ENCODE measurements at regions not wholly inside any gene's neighbourhood (a gene's known extent, or its start where the extent isn't known, plus 50 kb on each side); places are given as distances from the start of the nearest gene placed in this dataset.

DNA sequence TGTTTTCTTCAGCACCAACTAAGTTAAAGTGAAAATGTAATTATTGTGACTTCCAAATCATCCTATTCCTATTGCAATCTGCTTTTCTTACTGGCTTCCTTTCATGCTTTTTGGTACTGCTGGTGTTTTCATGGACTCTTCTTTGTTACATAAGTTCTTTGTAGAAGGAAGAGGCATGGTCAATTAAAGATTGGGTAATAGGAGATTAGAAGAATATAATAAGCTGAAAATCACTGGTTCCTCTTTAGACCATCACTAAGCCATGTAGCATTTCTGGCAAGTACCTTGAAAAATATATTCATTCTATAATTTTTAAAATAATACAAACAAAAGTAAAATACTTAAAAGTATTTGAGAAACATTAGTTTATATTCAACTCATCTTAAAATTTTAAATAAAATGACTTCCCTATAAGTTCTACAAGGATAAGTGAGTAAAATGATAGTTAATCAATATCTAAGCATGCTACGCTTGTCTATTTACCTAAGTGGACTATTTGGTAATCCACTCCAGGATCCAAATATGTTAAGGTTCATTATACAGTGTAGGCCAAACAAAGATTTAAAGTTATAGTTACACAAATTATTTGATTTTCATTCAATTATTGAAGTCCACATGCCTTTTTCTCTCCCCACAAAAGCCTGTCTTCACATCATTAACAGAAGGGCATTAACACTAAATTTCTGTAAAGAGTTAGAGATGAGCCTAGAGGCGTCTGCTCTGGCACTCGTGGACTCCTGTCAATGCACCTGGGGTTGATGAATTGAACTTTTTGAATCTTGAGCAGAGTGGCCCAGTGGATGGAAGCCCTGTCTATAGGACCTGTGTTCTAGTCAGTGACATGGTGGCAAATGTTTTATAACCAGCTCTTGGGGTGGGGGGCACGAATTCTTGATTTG, 408.1 kb downstream of the INHBA start:
- DNase-seq (ENCODE audit: low read depth), result no peak

DNA sequence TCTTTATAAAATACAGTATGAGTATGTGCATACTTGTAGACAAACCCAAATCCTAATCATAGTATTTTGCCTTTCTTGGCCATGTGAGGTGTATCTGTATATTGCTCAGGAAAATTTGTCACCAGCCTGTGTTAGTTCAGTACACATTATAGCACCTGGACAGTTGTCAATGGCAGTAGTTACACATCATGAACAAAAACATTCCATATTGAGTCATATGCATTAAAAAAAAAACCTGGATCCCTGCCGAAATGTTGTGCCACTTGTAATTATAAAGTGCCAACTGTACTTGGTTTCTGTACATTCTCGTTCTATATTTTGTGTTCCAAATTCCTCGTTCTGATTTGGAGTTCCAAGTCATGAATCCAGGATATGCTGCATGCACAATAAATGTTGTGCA, 410.4 kb downstream of the INHBA start:
- DNase-seq (ENCODE audit: low read depth), result no peak

DNA sequence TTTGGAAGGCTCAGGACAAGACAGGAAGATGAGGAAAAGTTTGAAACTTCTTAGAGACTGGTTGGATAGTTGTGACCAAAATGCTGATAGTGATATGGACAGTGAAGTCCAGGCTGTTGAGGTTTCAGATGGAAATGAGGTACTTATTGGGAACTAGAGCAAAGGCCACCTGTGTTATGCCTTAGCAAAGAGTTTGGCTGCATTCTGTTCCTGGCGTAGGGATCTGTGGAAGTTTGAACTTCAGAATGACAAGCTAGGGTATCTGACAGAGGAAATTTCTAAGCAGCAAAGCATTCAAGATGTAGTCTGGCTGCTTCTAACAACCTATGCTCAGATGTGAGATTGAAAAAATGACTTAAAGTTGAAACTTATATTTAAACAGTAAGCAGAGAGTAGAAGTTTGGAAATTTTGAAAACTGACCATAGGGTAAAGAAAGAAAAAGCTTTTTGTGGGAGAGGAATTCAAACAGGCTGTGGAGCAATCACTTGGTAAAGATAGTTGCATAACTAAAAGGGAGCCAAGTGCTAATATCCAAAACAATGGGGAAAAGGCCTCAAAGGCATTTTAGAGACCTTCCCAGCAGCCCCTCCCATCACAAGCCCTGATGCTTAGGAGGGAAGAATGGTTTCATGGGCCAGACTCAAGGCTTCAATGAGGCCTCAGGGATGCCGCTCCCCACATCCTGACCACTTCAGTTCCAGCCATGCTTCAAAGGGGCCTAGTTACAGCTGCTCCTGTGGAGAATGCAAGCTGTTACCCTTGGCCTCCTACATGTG, 415.1 kb downstream of the INHBA start:
- DNase-seq (ENCODE audit: low read depth), result no peak

DNA sequence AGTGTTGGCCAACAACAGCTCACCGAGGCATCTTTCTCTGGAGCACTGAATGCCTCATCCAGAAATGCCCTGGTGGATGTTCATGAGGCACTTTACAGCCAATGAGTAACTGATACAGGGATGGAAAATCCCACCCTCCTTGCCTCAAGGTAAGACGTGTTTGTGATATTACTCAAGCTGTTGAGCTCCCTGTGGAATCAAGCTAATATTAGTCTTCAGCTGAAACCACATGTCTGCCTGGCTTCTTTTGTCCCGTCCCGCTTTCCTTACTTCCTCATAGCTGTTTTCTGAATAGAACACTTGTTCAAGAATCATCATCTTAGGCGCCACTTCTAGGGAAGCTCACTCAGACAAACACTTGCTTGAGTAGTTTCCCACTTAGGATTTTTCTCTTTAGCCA, 422.4 kb downstream of the INHBA start:
- no peak for DNase-seq (ENCODE audit: low read depth)

DNA sequence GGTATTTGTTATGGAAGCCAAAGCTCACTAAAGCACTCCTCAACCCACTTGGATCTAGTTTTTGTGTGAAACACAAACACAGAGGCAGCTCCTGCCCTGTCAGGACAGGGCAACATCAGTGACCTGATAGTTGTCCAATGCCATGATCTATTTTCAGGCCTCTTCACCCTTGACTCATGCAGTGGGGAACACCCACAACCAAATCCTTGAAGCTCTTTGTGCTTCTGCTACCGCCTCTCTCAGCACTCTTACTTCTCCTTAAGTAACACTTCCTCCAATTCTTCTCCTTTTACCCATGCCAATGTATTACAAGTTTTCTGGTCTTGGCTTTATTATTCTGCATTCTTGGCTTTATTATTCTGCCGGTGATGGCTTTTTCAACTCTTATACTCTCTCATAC, 425.3 kb downstream of the INHBA start:
- no peak for DNase-seq (ENCODE audit: low read depth)

DNA sequence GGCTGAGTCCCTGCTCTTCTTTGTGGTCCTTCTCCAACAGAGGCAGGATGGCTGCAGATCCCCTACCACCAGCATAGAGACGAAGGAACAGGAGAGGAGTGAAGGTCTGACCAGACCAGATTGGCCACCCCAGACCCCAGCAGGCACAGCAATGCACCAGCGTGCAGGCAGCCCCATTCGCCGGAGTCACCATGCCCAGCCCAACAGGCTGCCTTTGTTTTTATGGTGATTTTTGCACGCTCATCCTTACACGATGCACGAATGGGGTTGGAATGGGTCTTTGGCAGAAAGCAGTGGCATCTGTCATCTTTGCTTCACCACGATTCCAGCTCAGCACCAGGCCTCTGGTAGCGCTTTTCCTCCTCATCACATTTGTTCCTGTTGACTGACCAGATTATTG, 427.6 kb downstream of the INHBA start:
- no peak for DNase-seq (ENCODE audit: low read depth)

DNA sequence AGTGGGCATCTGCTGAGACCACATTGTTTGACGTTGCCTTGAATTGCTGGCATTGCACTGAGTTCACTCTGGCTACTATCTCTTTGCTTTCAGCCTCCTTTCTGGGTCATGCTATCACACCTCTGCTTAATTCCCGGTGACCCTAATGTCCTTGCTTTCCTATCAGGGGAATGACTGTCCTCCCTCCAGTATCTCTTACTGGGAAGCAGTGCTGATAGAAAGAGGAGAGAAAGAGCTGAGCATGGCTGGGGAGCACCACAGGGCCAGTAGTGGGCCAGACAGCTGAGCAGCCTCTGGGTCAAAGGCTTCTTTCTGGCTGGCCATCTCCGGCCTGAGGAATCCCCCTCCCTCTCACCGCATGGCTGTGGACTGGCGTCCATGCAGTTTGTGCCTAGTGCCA, 428.7 kb downstream of the INHBA start:
- DNase-seq (ENCODE audit: low read depth), result no peak

DNA sequence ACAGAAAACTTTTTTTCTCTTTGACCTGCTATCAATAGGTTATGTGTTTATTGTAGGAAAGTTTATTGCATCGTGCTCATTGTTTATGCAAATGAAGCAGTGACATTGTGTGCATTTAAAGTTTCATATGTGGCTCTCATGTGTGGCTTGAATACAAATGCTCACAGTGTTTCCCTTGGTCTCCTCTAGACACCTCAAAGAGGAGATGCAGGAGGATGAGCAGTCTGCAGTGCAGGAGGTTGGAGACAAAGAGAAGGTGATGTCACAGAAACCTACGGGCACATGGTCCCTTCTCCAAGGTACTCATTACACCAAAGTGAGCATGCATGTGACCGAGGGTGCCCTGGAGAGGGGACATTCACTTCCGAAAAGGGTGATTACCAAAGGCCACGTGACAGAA, 430.2 kb downstream of the INHBA start:
- DNase-seq (ENCODE audit: low read depth), result no peak

DNA sequence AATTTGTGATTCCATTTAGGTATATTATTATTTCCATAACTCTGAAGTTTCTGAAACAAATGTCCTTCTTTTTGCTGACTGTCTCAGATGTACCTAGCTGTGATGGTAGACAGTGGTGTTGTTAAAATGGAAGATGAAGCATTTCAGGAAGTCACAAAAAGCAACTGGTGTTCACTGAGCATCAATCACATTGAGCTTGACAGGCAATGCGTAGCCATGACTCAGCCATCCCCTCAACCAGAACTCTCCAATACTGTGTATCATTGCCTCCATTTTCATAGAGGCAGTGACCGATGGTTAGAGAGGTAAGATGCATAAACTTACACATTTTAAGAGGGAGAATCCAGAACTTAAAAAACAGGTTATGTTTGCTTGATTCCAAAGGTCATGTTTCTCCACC, 434.0 kb downstream of the INHBA start:
- no peak for DNase-seq (ENCODE audit: low read depth)

DNA sequence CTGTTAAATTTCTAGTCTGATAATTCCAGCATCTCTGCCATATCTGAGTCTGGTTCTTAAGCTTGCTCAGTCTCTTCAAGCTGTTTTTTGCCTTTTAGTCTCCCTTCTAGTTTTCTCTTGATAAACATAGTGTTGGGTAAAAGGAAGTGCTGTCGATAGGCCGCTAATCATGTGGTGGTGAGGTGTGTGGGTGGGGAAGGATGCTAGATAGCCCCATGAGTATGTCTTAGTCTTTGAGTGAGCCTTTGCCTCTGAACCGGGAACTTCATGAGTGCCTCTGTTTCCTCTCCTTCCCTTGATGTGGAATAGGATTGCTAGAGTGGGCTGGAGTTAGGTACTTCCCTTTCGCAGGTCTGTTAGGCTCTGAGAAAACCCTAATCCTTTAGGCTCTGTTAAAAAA, 441.8 kb downstream of the INHBA start:
- DNase-seq (ENCODE audit: low read depth), result no peak

DNA sequence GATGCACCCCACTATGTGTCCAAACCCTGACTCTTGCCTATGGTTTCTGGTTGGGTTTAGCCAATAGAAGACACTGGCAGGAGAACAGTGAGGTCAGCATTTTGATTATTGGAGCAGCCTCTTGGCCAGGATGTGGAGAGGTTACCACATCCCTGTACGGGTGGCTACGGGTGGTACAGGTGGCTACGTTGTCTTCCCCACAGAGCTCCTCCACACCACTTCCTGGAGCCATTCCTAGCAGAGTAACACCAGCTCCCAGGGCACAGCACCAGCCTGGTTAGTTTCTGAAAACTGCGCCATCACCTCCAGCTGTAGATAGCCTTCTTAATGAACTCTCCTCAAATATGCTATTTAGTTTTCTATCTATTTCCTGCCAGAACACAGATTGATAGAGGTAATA, 445.2 kb downstream of the INHBA start:
- no peak for DNase-seq (ENCODE audit: low read depth)

DNA sequence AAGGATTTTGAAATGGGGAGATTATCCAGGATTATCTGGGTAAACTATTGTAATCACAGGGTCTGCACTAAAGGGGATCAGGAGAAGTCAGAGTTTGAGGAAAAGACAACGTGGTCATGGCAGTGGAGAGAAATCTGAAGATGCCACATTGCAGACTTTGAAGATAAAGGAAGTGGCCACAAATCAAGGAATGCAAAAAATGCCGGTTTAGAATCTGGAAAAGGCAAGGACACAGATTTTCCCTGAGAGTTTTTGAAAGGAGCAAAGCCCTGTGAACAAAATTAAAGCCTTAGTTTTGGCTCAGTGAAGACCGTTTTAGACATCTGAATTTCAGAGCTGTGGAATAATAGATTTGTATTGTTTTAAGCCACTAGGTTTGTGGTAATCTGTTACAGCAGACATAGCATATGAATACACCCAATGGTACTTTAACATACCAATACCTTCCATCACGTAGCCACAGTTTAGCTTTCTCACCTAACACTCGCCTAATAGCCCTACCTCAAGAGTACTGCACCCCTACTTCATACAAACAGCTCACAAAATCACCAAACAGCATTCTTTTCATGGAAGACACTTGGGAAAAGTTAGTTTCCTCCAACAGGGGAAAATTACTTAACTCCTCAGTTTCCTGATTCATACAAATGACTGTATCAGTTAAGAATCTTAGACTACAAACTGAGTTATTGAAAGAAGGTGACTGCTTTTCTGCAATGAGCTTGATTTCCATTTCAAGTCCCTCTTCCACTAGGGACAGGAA, 446.5 kb downstream of the INHBA start:
- no peak for DNase-seq (ENCODE audit: low read depth)

DNA sequence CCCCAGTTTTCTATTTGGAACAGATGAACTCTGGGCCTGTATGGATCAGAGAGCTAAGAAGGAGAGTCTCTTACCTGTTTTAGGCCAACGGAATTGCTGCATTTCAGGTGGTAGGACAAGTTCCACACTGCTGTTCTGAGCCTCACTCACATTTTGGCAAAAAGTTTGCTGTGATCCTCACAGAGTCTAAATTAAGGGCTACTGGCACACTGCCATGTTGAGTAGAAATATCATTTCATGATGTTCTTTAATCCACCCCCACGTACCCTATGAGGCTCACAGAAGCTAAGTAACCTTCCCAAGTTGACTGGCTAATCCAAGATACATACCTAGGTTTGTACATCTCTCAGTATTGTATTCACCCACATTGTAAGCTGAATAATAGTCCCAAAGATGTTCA, 447.2 kb downstream of the INHBA start:
- DNase-seq (ENCODE audit: low read depth), result no peak

DNA sequence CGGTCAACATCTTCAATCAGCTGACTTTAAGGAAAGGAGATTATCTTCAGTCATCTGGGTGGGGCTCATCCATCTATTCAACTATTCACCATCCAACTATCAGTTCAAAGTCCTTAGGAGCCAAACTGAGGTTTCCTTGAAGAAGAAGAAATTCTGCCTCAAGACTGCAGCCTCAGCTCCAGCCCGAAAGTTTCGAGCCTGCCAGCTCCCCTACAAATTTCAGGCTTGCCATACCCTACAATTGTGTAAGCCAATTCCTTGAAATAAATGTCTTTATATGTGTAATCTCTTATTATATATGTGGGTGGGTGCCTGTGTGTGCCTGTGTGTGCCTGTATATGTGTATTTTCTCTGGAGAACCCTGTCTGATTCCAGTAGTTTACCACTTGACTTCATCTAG, 447.8 kb downstream of the INHBA start:
- DNase-seq (ENCODE audit: low read depth), result no peak

DNA sequence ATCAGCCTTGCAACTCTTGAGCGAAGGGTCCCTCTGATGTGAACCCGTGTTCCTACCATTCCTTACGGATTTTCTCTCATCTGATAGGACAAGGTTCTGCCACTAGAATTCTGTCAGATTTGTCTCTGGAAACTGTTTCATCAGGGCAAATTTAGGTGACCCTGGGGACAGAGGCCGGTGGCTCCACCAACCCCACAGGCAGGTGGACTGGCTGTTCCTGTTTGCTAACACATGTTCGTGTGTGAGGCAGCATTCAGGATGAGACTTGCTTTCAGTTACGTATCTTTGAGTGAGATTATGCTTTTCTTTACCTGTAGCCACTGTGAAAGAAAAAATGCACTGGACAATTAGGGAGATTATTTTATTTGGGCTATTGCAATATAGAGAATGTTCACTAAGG, 449.9 kb downstream of the INHBA start:
- no peak for DNase-seq (ENCODE audit: low read depth)

DNA sequence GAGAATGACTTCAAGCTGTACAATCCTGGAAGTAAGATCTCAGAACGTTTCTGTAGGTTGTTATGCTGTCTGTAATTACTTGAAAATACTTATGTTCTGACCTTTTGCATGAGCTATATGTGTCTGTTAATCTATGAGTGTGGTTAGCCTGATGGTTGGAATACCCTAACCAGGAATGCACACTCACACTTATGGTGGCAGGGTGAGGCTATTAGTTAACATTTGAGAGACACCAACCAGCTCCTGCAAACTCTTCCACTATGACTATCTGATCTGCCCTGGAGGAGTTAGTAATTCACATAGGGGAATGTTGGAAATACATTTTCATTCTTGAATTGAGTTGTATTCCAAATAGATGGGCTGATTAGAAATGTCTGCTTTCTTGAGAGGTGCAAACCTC, 450.3 kb downstream of the INHBA start:
- no peak for DNase-seq (ENCODE audit: low read depth)

DNA sequence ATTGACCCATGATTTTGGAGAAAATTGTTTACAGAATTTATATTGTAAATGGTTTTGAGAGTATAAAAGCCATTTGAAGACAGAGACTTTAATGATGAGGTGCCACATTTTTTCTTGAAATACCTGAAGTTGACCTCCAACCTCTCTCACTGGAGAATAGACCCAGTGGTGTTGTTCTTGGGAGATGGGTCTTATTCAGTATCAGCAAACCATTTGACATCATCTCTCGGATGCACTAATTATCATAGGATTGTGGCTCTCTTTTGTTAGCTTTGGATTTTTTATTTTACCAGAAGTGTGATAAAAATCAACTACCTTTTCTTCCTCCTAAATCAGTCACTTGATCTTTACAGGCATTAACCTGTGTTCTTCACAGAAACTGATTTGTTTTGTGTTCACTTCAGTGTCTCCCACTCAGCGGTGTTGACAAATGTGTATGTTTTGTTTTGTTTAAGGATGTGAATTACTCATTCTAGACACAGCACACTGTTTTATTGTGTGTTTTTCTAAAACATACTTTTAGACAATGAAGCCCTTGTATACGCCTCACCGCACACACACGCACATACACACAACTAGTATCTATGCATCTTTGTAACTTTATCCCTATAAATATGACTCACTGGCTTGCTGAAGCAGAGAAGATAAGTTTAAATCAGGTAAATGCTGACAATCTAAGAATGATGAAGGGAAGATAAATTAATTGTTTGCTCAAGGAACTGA, 455.6 kb downstream of the INHBA start:
- DNase-seq (ENCODE audit: low read depth), result no peak

DNA sequence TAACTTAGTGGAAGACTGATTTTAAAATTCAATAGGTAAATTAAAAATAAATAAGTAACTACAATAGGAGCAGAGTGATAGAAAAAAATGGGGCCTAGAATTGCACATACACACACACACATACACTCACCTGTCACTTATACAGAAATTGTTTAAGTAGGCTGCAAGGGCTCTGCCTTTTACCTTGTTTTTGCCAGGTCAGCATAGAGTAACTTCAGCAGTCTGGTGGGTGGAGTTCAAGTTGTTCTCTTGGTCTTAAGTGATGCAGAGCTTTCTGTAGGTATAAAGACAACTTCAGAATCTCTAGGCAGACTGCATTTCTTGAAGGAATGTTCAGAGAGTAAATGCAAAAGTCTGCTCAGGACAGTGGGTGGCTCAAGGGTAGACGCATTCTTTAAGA, 457.0 kb downstream of the INHBA start:
- DNase-seq (ENCODE audit: low read depth), result no peak

DNA sequence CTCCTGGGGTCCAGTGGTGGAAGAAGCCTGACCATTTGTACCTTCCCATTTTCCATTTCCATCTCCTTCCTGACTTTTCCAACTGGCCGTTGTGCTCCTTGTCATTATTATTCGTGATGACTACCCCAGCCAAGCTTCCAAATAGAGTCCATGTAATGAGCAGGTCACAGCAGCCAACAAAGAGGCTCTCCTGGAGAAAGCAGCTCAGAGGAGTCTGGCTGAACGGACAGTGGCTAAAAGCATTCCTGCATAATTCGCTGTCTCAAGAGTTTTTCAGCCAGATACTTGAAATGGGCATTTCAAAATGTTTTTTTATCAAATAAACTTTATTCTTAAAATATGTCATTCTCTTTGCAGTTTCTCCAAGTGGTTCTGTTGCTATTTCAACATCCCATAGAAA, 458.6 kb downstream of the INHBA start:
- no peak for DNase-seq (ENCODE audit: low read depth)

DNA sequence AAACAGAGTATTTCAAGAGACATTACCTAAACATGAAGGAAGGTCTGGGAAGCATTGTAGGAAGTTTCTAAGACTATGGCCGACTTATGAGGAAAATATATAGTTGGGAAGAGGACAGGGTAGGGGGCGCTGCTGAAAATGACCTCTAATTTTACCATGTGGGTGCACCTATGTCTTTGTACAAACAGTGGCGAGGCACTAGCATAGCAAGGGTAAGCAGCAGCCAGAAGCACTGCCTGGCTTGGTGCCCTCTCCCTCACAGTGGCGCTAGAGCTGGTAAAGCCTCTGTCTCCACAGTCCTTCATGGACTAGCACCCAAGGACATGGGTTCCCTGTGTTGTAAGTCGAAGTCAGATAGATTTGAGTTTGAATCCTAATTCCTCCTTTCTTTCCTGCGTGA, 461.2 kb downstream of the INHBA start:
- DNase-seq (ENCODE audit: low read depth), result no peak

DNA sequence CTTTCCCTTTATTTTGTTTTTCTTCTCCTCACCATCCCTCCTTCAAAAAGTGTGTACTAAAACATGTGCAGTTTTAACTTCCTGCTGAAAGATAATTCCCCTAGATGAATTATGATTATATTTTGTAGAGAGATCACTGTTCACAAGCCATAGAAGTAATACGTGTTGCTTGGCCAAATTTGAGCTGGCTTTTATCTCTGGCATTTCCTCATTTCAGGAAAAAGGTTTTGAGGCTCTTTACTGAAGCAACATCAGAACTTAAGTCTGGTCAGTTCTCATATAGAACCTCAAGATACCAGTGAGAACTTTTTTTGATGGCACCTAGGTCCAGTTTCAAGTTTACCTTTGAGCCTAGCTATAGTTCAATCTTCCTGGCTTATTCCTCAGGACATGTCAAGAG, 463.3 kb downstream of the INHBA start:
- DNase-seq (ENCODE audit: low read depth), result no peak

DNA sequence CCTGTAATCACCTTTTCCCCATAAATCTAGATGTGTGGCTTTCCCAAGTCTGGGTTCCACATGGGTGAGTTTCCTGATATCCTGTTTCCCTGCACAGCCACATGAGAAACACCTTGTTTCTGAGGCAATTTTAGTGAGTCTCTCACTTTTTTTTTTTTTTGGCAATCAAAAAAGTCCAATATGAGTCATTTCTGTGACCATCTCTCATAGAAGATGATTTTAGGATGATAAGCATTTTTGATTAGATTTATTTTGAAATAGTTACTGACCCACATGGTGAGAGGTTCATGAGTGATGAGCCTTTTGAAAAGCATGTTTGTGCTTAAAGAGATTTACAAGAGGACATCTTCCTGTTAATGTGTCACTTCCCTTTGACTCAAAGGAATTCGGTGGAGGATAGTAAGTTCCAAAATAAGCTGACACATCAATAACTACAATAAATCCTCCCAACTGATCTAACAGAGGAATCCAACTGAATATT, 464.0 kb downstream of the INHBA start:
- peak; percentile 37 for DNase-seq (ENCODE audit: low read depth)
